ENCODE measurements at regions not wholly inside any gene's neighbourhood (a gene's known extent, or its start where the extent isn't known, plus 50 kb on each side); places are given as distances from the start of the nearest gene placed in this dataset.

- TF ChIP-seq, protein P1, sequence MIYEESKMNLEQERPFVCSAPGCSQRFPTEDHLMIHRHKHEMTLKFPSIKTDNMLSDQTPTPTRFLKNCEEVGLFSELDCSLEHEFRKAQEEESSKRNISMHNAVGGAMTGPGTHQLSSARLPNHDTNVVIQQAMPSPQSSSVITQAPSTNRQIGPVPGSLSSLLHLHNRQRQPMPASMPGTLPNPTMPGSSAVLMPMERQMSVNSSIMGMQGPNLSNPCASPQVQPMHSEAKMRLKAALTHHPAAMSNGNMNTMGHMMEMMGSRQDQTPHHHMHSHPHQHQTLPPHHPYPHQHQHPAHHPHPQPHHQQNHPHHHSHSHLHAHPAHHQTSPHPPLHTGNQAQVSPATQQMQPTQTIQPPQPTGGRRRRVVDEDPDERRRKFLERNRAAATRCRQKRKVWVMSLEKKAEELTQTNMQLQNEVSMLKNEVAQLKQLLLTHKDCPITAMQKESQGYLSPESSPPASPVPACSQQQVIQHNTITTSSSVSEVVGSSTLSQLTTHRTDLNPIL (CRISPR knock-in tag; IDR thresholded peaks at IDR 0.05; ENCODE audit: low read depth): no peak
- TF ChIP-seq, protein P2, sequence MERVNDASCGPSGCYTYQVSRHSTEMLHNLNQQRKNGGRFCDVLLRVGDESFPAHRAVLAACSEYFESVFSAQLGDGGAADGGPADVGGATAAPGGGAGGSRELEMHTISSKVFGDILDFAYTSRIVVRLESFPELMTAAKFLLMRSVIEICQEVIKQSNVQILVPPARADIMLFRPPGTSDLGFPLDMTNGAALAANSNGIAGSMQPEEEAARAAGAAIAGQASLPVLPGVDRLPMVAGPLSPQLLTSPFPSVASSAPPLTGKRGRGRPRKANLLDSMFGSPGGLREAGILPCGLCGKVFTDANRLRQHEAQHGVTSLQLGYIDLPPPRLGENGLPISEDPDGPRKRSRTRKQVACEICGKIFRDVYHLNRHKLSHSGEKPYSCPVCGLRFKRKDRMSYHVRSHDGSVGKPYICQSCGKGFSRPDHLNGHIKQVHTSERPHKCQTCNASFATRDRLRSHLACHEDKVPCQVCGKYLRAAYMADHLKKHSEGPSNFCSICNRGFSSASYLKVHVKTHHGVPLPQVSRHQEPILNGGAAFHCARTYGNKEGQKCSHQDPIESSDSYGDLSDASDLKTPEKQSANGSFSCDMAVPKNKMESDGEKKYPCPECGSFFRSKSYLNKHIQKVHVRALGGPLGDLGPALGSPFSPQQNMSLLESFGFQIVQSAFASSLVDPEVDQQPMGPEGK (CRISPR knock-in tag; IDR thresholded peaks at IDR 0.05; ENCODE audit: borderline replicate concordance): no peak
- TF ChIP-seq ZFP3 (CRISPR knock-in tag; IDR thresholded peaks at IDR 0.05) (no peak), CSRNP3 (CRISPR knock-in tag; IDR thresholded peaks at IDR 0.05) (no peak), ZNF70 (CRISPR knock-in tag; IDR thresholded peaks at IDR 0.05) (no peak), SNAI2 (CRISPR knock-in tag; IDR thresholded peaks at IDR 0.05) (no peak), ESRRG (CRISPR knock-in tag; IDR thresholded peaks at IDR 0.05) (no peak), ISL1 (CRISPR knock-in tag; IDR thresholded peaks at IDR 0.05) (no peak)
Observed at GRCh38 chr13:107907065-107907805, 308.1 kb downstream of the LIG4 start.
